Neuronal stem cell (in vitro differentiated cells): ENCODE measurements at regions not wholly inside any gene's neighbourhood (a gene's known extent, or its start where the extent isn't known, plus 50 kb on each side); places are given as distances from the start of the nearest gene placed in this dataset.

Source experiments
- DNase-seq: peaks from one replicate; pipeline ENCODE4 v3.0.0-alpha.2; 2013; ENCODE audit warnings: low spot score
- H2AFZ ChIP-seq: one replicate; pipeline ENCODE4 v1.6.1; 2013; ENCODE audit warnings: mild to moderate bottlenecking, low read length, inconsistent platforms
- H2AK5ac ChIP-seq: 2 replicates; pipeline ENCODE4 v1.6.1; 2013; ENCODE audit warnings: low read depth, mild to moderate bottlenecking, inconsistent platforms, low read length, moderate library complexity, mixed read lengths
- H2BK120ac ChIP-seq: 2 replicates; pipeline ENCODE4 v1.6.1; 2013; ENCODE audit warnings: low read depth, mild to moderate bottlenecking, inconsistent platforms, low read length, moderate library complexity, mixed read lengths
- H2BK12ac ChIP-seq: one replicate; pipeline ENCODE4 v1.6.1; 2013; ENCODE audit warnings: low read length, inconsistent platforms
- H2BK15ac ChIP-seq: 2 replicates; pipeline ENCODE4 v1.6.1; 2013; ENCODE audit warnings: mild to moderate bottlenecking, low read length, inconsistent platforms, mixed read lengths
- H2BK5ac ChIP-seq: one replicate; pipeline ENCODE4 v1.6.1; 2013; ENCODE audit warnings: inconsistent platforms, mild to moderate bottlenecking, low read length, moderate library complexity
- H3K14ac ChIP-seq: one replicate; pipeline ENCODE4 v1.6.1; 2013; ENCODE audit warnings: low read length, inconsistent platforms
- H3K18ac ChIP-seq: 2 replicates; pipeline ENCODE4 v1.6.1; 2013; ENCODE audit warnings: low read length, inconsistent platforms
- H3K23ac ChIP-seq: 2 replicates; pipeline ENCODE4 v1.6.1; 2013; ENCODE audit warnings: low read depth, mild to moderate bottlenecking, mixed read lengths, low read length, inconsistent platforms; ENCODE audit not compliant: poor library complexity
- H3K27ac ChIP-seq: replicated peaks from 3 replicates; pipeline ENCODE4 v1.5.1; 2013; ENCODE audit warnings: low read length, inconsistent platforms
- H3K27me3 ChIP-seq, 3 experiments: 2 replicates each; pipeline ENCODE4 v1.6.1; 2013; ENCODE audit warnings: low read length in 3 of 3, mild to moderate bottlenecking in 2 of 3, inconsistent platforms in 1 of 3, low read depth in 1 of 3, mixed read lengths in 1 of 3, moderate library complexity in 1 of 3; ENCODE audit not compliant: control insufficient read depth in 3 of 3, insufficient read depth in 3 of 3
- H3K36me3 ChIP-seq, 2 donors: replicated peaks in 1 of 2; 2 replicates each; pipeline ENCODE4 v1.6.1; 2013; ENCODE audit warnings: low read length in 2 of 2; ENCODE audit not compliant: control insufficient read depth in 2 of 2, insufficient read depth in 2 of 2
- H3K4ac ChIP-seq: 2 replicates; pipeline ENCODE4 v1.6.1; 2013; ENCODE audit warnings: inconsistent platforms, mild to moderate bottlenecking, low read length, moderate library complexity
- H3K4me1 ChIP-seq, 2 donors: 1 replicate in 1 of 2; 2 replicates in 1 of 2; pipeline ENCODE4 v1.6.1; 2013; ENCODE audit warnings: low read length in 2 of 2, low read depth in 1 of 2; ENCODE audit not compliant: control insufficient read depth in 2 of 2, insufficient read depth in 1 of 2
- H3K4me2 ChIP-seq: one replicate; pipeline ENCODE4 v1.6.1; 2013; ENCODE audit warnings: mild to moderate bottlenecking, low read length, inconsistent platforms; ENCODE audit not compliant: insufficient read depth, poor library complexity, severe bottlenecking
- H3K4me3 ChIP-seq, 2 donors: 2 replicates each; pipeline ENCODE4 v1.5.1; 2013; ENCODE audit warnings: low read length in 2 of 2, mild to moderate bottlenecking in 2 of 2, inconsistent platforms in 1 of 2, moderate library complexity in 1 of 2
- H3K79me1 ChIP-seq: one replicate; pipeline ENCODE4 v1.6.1; 2013; ENCODE audit warnings: low read depth, mild to moderate bottlenecking, inconsistent platforms, low read length, moderate library complexity
- H3K9ac ChIP-seq: one replicate; pipeline ENCODE4 v1.6.1; 2013; ENCODE audit warnings: mild to moderate bottlenecking, low read depth, low read length, inconsistent platforms; ENCODE audit not compliant: poor library complexity
- H3K9me3 ChIP-seq, 2 donors: replicated peaks in 1 of 2; 2 replicates each; pipeline versions ENCODE3 to v1.6.1; 2013; ENCODE audit warnings: low read length in 2 of 2, mild to moderate bottlenecking in 2 of 2, inconsistent platforms in 1 of 2, low read depth in 1 of 2, mixed read lengths in 1 of 2, moderate library complexity in 1 of 2; ENCODE audit not compliant: control insufficient read depth in 2 of 2, insufficient read depth in 1 of 2
- H4K8ac ChIP-seq: one replicate; pipeline ENCODE4 v1.6.1; 2013; ENCODE audit warnings: low read depth, mild to moderate bottlenecking, inconsistent platforms, low read length, moderate library complexity
- H4K91ac ChIP-seq: one replicate; pipeline ENCODE4 v1.6.1; 2013; ENCODE audit warnings: low read length, low read depth, mild to moderate bottlenecking, inconsistent platforms; ENCODE audit not compliant: poor library complexity
- WGBS, 2 donors: extraction: QIAGEN DNeasy Blood & Tissue Kit; methylation state at CpG; one replicate each; pipeline ENCODE4 v1.1.7; 2013; ENCODE audit warnings: missing lambda C conversion rate in 2 of 2, mixed read lengths in 1 of 2; ENCODE audit not compliant: insufficient read length in 2 of 2, insufficient replicate concordance in 1 of 2; ENCODE audit errors: extremely low coverage in 2 of 2; 5-methylcytosine and 5-hydroxymethylcytosine counted together

DNA sequence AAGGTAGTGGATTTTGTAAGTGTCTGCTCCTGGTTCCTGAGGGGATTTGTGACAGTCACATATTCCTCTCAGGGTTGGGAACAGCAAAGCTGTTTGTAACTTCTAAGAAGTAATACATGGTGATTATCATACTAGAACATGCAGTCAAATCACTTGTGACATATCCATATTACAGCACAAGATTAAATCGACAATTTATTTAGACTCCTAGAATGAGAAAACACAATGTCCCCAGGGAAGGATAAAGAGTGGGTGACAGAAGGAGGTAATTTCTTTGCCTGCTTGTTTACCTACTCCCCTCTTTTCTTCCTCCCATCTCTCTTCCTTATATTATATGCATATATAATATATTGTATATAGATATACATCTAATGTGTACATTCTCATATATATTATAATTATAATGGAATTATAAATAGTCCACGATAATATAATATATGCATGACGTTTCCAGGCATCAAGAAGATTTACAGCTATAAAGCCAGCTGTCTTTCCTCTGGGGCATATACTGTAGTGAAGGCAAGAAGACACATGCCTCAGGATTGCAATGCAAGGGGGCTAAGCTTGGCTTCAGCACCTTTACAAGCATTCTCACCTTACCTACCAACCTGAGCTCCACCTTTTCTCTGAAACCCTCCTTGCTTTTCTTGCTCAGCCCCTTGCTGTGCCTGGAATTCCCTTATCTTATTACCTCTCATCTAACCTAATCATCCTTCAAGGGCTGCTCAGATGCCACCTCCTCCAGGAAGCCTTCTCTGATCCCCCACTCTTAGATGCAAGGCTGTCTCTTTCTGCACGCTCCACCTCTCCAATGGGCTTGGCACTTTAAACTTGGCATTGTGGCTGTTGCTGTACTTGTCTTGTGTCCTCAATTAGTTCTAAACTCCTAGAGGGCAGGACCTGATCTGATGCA, 73.1 kb upstream of the PIAS1 start:
- peaks cover 2 to 8% of the 10 kb centered on the region in 2 donors for H3K9me3 ChIP-seq
- no peak overlapping the region for H3K27ac ChIP-seq
- H2AFZ ChIP-seq, result no peak overlapping the region
- H3K4me2 ChIP-seq, result no peak overlapping the region
- no peak overlapping the region for H2AK5ac ChIP-seq
- H3K27me3 ChIP-seq, result no peaks in the 10 kb centered on the region
- no peak overlapping the region for H4K91ac ChIP-seq
- no peak overlapping the region for H3K18ac ChIP-seq
- H3K36me3 ChIP-seq, result no peaks in the 10 kb centered on the region
- WGBS, 2 donors, result no CpG with 5 or more reads among the region's 4 CpGs
- no peak overlapping the region for H3K23ac ChIP-seq
- no peak overlapping the region for H3K4ac ChIP-seq
- H4K8ac ChIP-seq, result no peak overlapping the region
- H2BK15ac ChIP-seq, result no peak overlapping the region
- H2BK12ac ChIP-seq, result no peak overlapping the region
- H3K9ac ChIP-seq, result no peak overlapping the region
- no peak overlapping the region for H2BK5ac ChIP-seq
- DNase-seq, result no peak
- H3K79me1 ChIP-seq, result no peaks in the 10 kb centered on the region
- H3K4me1 ChIP-seq, result no peaks in the 10 kb centered on the region
- no peak overlapping the region for H3K14ac ChIP-seq
- no peak overlapping the region for H2BK120ac ChIP-seq
- no peak overlapping the region for H3K4me3 ChIP-seq

DNA sequence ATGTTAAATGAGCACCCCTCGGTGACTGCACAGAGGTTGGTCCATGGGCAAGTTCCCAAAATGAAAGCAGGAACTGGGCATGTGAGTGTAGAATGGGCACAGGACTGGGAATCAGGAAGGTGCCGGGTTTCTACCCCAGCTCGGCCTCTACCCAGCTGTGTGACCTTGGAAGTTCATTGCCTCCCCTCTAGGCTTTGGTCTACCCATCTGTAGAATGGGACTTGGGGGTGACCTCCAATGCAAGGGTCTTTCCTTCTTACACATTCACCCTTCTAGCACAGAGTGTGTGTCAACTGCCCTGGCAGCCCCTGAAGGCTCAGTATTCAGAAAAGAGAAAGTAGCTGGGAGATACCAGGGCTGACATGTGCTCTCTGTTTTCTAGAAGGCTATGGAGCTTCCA, 72.3 kb upstream of the PIAS1 start:
- no peaks in the 10 kb centered on the region for H3K4me1 ChIP-seq
- no peak overlapping the region for H3K4me3 ChIP-seq
- H3K4me2 ChIP-seq, result no peak overlapping the region
- no peak overlapping the region for H2AFZ ChIP-seq
- H2BK5ac ChIP-seq, result no peak overlapping the region
- WGBS, 2 donors, result no CpG with 5 or more reads among the region's 3 CpGs
- H3K9ac ChIP-seq, result no peak overlapping the region
- H2AK5ac ChIP-seq, result no peak overlapping the region
- H3K9me3 ChIP-seq, result peaks cover 2 to 5% of the 10 kb centered on the region in 2 donors
- H3K79me1 ChIP-seq, result no peaks in the 10 kb centered on the region
- H3K27ac ChIP-seq, result no peak overlapping the region
- no peak for DNase-seq
- no peak overlapping the region for H2BK12ac ChIP-seq
- no peaks in the 10 kb centered on the region for H3K36me3 ChIP-seq
- no peak overlapping the region for H4K91ac ChIP-seq
- H3K23ac ChIP-seq, result no peak overlapping the region
- H2BK120ac ChIP-seq, result no peak overlapping the region
- H3K14ac ChIP-seq, result no peak overlapping the region
- H3K18ac ChIP-seq, result no peak overlapping the region
- H2BK15ac ChIP-seq, result no peak overlapping the region
- no peak overlapping the region for H3K4ac ChIP-seq
- H4K8ac ChIP-seq, result no peak overlapping the region
- H3K27me3 ChIP-seq, result no peaks in the 10 kb centered on the region

DNA sequence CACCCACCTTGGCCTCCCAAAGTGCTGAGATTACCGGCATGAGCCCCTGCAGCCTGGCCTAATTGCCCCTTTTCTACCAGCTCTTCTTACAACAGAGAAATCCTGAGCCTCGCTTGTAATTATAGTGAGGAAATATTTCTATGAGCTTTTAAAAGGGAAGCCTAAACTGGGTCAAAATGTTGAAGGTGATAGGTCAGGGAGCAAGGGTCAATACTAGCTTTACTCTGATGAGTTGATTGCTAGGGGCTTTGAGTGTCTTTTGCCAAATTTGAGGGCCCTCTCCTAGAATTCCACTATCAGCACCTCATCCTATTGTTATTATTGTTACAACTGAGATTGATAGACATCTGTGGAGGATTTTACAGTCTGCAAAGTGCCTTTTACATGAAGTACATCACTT, 62.4 kb upstream of the PIAS1 start:
- Histone ChIP-seq H3K27ac (no peak overlapping the region), H2BK5ac (no peak overlapping the region), H3K18ac (no peak overlapping the region), H3K4me1 (peaks cover 0 to 3% of the 10 kb centered on the region in 2 donors), H2BK12ac (no peak overlapping the region), H4K91ac (no peak overlapping the region), H3K27me3 (peaks cover 0 to 6% (median 0%) of the 10 kb centered on the region in 3 experiments), H2AK5ac (no peak overlapping the region), H3K79me1 (no peaks in the 10 kb centered on the region), H2AFZ (no peak overlapping the region), H2BK15ac (no peak overlapping the region), H3K9ac (no peak overlapping the region), H3K4me3 (no peak overlapping the region), H3K4me2 (no peak overlapping the region), H3K9me3 (no peaks in the 10 kb centered on the region), H3K36me3 (no peaks in the 10 kb centered on the region), H3K14ac (no peak overlapping the region), H3K4ac (no peak overlapping the region), H4K8ac (no peak overlapping the region), H3K23ac (no peak overlapping the region), H2BK120ac (no peak overlapping the region)
- no CpG with 5 or more reads among the region's 2 CpGs for WGBS, 2 donors
- no peak for DNase-seq

DNA sequence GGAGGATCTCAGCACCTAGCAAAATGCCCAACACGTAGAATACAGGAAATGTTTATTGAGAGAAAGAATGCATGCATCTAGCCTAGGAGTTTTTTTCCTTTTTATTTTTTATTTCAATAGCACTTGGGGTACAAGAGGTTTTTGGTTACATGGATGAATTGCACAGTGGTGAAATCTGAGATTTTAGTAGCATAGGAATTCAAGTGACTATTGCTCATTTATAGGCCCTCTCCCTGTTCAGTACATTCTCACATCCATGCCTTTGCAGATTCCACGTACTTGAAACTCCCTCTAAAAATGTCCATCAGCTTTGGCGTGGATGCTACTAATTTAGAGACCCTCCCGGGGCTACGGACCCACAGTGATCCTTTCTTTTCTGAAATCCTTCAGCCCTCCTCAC, 61.7 kb upstream of the PIAS1 start:
- Histone ChIP-seq H2BK12ac (no peak overlapping the region), H3K4ac (no peak overlapping the region), H2BK5ac (no peak overlapping the region), H3K18ac (no peak overlapping the region), H2BK120ac (no peak overlapping the region), H3K4me1 (peaks cover 0 to 3% of the 10 kb centered on the region in 2 donors), H3K79me1 (no peaks in the 10 kb centered on the region), H3K9ac (no peak overlapping the region), H3K9me3 (no peaks in the 10 kb centered on the region), H4K8ac (no peak overlapping the region), H2AK5ac (no peak overlapping the region), H3K14ac (no peak overlapping the region), H3K4me2 (no peak overlapping the region), H2AFZ (no peak overlapping the region), H3K27me3 (peaks cover 0 to 6% (median 0%) of the 10 kb centered on the region in 3 experiments), H3K4me3 (no peak overlapping the region), H4K91ac (no peak overlapping the region), H3K23ac (no peak overlapping the region), H2BK15ac (no peak overlapping the region), H3K36me3 (no peaks in the 10 kb centered on the region), H3K27ac (no peak overlapping the region)
- DNase-seq, result no peak
- no CpG with 5 or more reads among the region's 5 CpGs for WGBS, 2 donors
